Transverse colon (tissue), 4 donors: ENCODE measurements at regions not wholly inside any gene's neighbourhood (a gene's known extent, or its start where the extent isn't known, plus 50 kb on each side); places are given as distances from the start of the nearest gene placed in this dataset.
"Not testable (repeated sequence)": the region's sequence is repeated elsewhere in the genome, so short reads cannot be mapped to it uniquely, and the experiment has no call there.

Source experiments
- DNase-seq: peaks from one replicate; pipeline ENCODE4 v3.0.0-alpha.2; 2019
- H3K27ac ChIP-seq, 4 donors: fragments of 200-600 bp; sonication (generic); 2 replicates each; pipeline ENCODE4 v1.5.1; 2016 to 2018; ENCODE audit warnings: inconsistent platforms in 4 of 4
- H3K27me3 ChIP-seq: fragments of 200-600 bp; sonication (generic); 2 replicates; pipeline ENCODE4 v1.5.1; 2017; ENCODE audit warnings: inconsistent platforms
- H3K36me3 ChIP-seq, 4 donors: fragments of 200-600 bp; sonication (generic); 2 replicates each; pipeline ENCODE4 v1.5.1; 2017 to 2019; ENCODE audit warnings: inconsistent platforms in 4 of 4
- H3K4me1 ChIP-seq, 4 donors: fragments of 200-600 bp; sonication (generic); 2 replicates each; pipeline ENCODE4 v1.5.1; 2017 to 2020; ENCODE audit warnings: inconsistent platforms in 4 of 4
- H3K4me3 ChIP-seq, 4 donors: fragments of 200-600 bp; sonication (generic); 1 replicate in 1 of 4; 2 replicates in 3 of 4; pipeline versions ENCODE4 v1.5.1 to v1.6.1; 2017 to 2019; ENCODE audit warnings: inconsistent platforms in 4 of 4
- H3K9me3 ChIP-seq, 2 donors: fragments of 200-600 bp; sonication (generic); 2 replicates each; pipeline ENCODE4 v1.5.1; 2017 to 2019; ENCODE audit warnings: inconsistent platforms in 2 of 2
- CTCF ChIP-seq, 5 experiments: fragments of 200-600 bp in 3 of 5; fragments of 450-650 bp in 2 of 5; sonication (generic) in 3 of 5; IDR thresholded peaks; 1 replicate in 2 of 5; 2 replicates in 3 of 5; pipeline ENCODE4 v1.5.1; 2016 to 2017; ENCODE audit warnings: antibody characterized with exemption in 5 of 5, inconsistent platforms in 3 of 5, mild to moderate bottlenecking in 2 of 5, moderate library complexity in 1 of 5
- EP300 ChIP-seq: sonication (generic); formaldehyde crosslinking; IDR thresholded peaks from one replicate; pipeline ENCODE4 v1.6.1; 2017; ENCODE audit warnings: antibody characterized with exemption, low read depth
- POLR2A ChIP-seq: fragments of 450-650 bp; IDR thresholded peaks from one replicate; pipeline ENCODE4 v1.6.1; 2016; ENCODE audit warnings: antibody characterized with exemption, mild to moderate bottlenecking, moderate library complexity
- POLR2AphosphoS5 ChIP-seq, 3 donors: sonication (generic); formaldehyde crosslinking; IDR thresholded peaks; one replicate each; pipeline ENCODE4 v1.6.1; 2016; ENCODE audit warnings: antibody characterized with exemption in 3 of 3
- WGBS, 2 donors: methylation state at CpG; one replicate each; pipeline ENCODE4 v1.1.5; 2018; ENCODE audit warnings: low coverage in 1 of 2; 5-methylcytosine and 5-hydroxymethylcytosine counted together
- in situ Hi-C, 4 donors: fragments of 200-750 bp; cut with MboI; loops; one replicate each; pipeline versions ENCODE4 v1.15.0 to v1.15.1; 2017; ENCODE audit warnings: low sequenced_read_pairs in 3 of 4, low pct_ligation_motif_present in 1 of 4, low pct_unique_long_range_greater_than_20kb in 1 of 4
- intact Hi-C: fragments of 100-400 bp; cut with DNase I; formaldehyde crosslinking; loops from one replicate; pipeline ENCODE4 v1.15.1; 2023; ENCODE audit warnings: low total_unique reads

- WGBS, 2 donors = 2 to 12% methylated on average over 6 of the region's 6 CpGs
- peaks cover 0 to 4% (median 2%) of the 10 kb centered on the region in 4 donors for H3K4me1 ChIP-seq
- in situ Hi-C loops = loop anchor here (10.0 to 25.0 kb wide), 5 partner anchors 329 to 557 kb away; no protein-coding TSS in a partner anchor
- TF ChIP-seq EP300 = no peak
- peak; percentile 62 to 78 (median 64) for TF ChIP-seq CTCF (IDR thresholded peaks at IDR 0.05)
- no peaks in the 10 kb centered on the region for H3K36me3 ChIP-seq
- H3K9me3 ChIP-seq = no peaks in the 10 kb centered on the region
- H3K27ac ChIP-seq = no peak overlapping the region
- H3K27me3 ChIP-seq = no peaks in the 10 kb centered on the region
- intact Hi-C loops = loop anchor here (5.0 kb wide), 1 partner anchor 369 kb away; no protein-coding TSS in a partner anchor
- no peak overlapping the region for H3K4me3 ChIP-seq
- DNase-seq = peak; percentile 75
Measured at GRCh38 chr6:137641474-137642077, 147.4 kb upstream of the OLIG3 start.

GRCh38 chr6:137643210-137643609 is 149.0 kb upstream of the OLIG3 start:
- not testable (repeated sequence) for H3K4me3 ChIP-seq, H3K27ac ChIP-seq, H3K27me3 ChIP-seq, H3K36me3 ChIP-seq, H3K9me3 ChIP-seq, DNase-seq
- in situ Hi-C loops (loop anchor here (10.0 to 25.0 kb wide), 5 partner anchors 331 to 558 kb away; no protein-coding TSS in a partner anchor), intact Hi-C loops (loop anchor here (5.0 kb wide), 1 partner anchor 371 kb away; no protein-coding TSS in a partner anchor)
- 47 to 66% methylated on average over 4 of the region's 4 CpGs for WGBS, 2 donors
- peaks cover 0 to 15% (median 3%) of the 10 kb centered on the region in 4 donors for H3K4me1 ChIP-seq

GRCh38 chr6:137643644-137644043 is 149.4 kb upstream of the OLIG3 start:
- 17 to 67% methylated on average over 2 of the region's 2 CpGs for WGBS, 2 donors
- not testable (repeated sequence) for H3K27me3 ChIP-seq, DNase-seq, H3K9me3 ChIP-seq, H3K27ac ChIP-seq, H3K4me3 ChIP-seq, H3K36me3 ChIP-seq
- in situ Hi-C loops = loop anchor here (10.0 to 25.0 kb wide), 5 partner anchors 331 to 559 kb away; no protein-coding TSS in a partner anchor
- intact Hi-C loops = loop anchor here (5.0 kb wide), 1 partner anchor 371 kb away; no protein-coding TSS in a partner anchor
- H3K4me1 ChIP-seq = peaks cover 0 to 20% (median 4%) of the 10 kb centered on the region in 4 donors

- Histone ChIP-seq H3K4me1 (peaks cover 0 to 34% (median 4%) of the 10 kb centered on the region in 4 donors), H3K36me3 (no peaks in the 10 kb centered on the region), H3K4me3 (no peak overlapping the region), H3K27ac (no peak overlapping the region), H3K27me3 (no peaks in the 10 kb centered on the region), H3K9me3 (no peaks in the 10 kb centered on the region)
- in situ Hi-C loops = loop anchor here (10.0 to 25.0 kb wide), 5 partner anchors 334 to 561 kb away; no protein-coding TSS in a partner anchor
- intact Hi-C loops = no loop called here
- DNase-seq = no peak
- 92 to 94% methylated on average over 4 to 13 of the region's 13 CpGs for WGBS, 2 donors
- TF ChIP-seq EP300 (no peak), POLR2AphosphoS5 (IDR thresholded peaks at IDR 0.05) (no peak), POLR2A (no peak), CTCF (IDR thresholded peaks at IDR 0.05) (no peak)
Measured at GRCh38 chr6:137645850-137646249, 151.7 kb upstream of the OLIG3 start.

- WGBS, 2 donors = no CpG with 5 or more reads among the region's 1 CpG
- no peaks in the 10 kb centered on the region for H3K9me3 ChIP-seq
- TF ChIP-seq POLR2A (no peak), CTCF (IDR thresholded peaks at IDR 0.05) (no peak), EP300 (no peak)
- DNase-seq = no peak
- peaks cover 0 to 37% (median 2%) of the 10 kb centered on the region in 4 donors for H3K4me1 ChIP-seq
- no peaks in the 10 kb centered on the region for H3K27me3 ChIP-seq
- intact Hi-C loops (no loop called here), in situ Hi-C loops (loop anchor here (10.0 to 25.0 kb wide), 5 partner anchors 334 to 562 kb away; no protein-coding TSS in a partner anchor)
- H3K4me3 ChIP-seq = no peak overlapping the region
- H3K27ac ChIP-seq = no peak overlapping the region
- no peaks in the 10 kb centered on the region for H3K36me3 ChIP-seq
Measured at GRCh38 chr6:137646484-137646883, 152.3 kb upstream of the OLIG3 start.
